HG02852 (cell line): ENCODE measurements at regions not wholly inside any gene's neighbourhood (a gene's known extent, or its start where the extent isn't known, plus 50 kb on each side); places are given as distances from the start of the nearest gene placed in this dataset.

Source experiments
- ATAC-seq: cut with Tn5 transposase; IDR thresholded peaks from one replicate; pipeline ENCODE4 v1.9.1; 2021; ENCODE audit warnings: mild to moderate bottlenecking, moderate library complexity; ENCODE audit not compliant: unreplicated experiment

DNA sequence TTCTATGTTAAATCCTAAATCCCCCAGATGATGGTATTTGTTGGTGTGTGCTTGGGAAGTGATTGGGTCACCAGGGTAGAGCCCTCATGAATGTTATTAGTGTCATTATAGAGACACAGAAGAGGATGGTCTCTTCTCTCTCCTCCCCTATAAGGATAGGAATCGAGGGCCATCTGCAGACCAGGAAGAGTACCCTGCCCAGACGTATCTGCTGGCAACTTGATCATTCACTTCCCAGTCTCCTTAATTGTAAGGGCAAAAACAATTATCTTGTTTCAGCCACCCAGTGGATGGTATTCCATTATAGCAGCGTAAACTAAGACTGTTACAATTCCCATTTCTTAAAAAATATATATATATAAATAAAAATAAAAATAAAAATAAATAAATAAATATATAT is 892.2 kb downstream of the SI start:
- no peak for ATAC-seq

DNA sequence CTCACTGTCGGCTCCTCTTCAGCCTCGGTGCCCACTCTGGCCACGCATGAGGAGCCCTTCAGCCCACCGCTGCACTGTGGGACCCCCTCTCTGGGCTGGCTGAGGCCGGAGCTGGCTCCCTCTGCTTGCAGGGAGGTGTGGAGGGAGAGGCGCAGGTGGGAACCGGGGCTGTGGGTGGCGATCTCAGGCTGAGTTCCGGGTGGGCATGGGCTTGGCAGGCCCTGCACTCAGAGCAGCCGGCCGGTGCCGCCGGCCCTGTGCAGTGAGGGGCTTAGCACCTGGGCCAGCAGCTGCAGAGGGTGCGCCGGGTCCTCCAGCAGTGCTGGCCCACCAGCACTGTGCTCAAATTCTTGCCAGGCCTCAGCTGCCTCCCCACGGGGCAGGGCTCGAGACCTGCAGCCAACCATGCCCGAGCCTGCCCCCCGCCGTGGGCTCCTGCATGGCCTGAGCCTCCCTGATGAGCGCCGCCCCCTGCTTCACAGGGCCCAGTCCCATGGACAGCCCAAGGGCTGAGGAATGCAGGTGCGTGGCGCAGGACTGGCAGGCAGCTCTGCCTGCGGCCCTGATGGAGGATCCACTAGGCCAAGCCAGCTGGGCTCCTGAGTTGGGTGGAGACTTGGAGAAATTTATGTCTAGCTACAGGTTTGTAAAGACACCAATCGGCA is 899.1 kb downstream of the SI start:
- ATAC-seq = no peak

DNA sequence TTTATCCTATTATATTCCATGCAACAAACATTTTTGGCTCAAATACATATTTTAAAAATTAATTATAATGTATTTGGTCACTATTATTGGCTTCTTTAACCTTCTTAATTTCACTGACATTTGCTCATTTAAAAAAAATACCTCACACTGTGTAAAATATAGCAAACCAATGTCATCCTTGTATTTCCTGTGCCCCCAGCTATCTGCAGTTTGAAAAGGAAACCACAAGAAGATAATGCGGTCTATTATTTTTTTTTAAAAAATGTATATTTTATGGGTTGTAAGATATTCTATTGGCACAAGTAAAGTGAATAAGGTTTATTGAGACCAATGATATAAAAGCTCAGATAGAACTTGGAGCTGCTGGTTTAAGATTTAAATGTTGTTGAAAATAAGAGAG is 904.2 kb downstream of the SI start:
- no peak for ATAC-seq

DNA sequence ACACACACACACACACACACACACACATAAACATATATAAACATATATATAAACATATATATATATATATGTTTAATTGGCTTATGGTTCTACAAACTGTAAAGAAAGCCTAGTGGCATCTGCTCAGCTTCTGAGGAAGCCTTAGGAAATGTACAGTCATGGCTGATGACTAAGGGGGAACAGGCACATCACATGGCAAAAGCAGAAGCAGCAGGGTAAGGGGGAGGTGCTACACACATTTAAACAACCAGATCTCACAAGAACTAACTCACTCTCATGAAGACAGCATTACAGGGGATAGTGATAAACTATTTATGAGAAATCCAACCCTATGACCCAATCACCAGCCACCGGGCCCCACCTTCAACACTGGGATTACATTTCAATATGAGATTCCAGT is 922.9 kb downstream of the SI start:
- no peak for ATAC-seq

GRCh38 chr3:164144824-164145223 is 933.5 kb downstream of the SI start:
- ATAC-seq = no peak

DNA sequence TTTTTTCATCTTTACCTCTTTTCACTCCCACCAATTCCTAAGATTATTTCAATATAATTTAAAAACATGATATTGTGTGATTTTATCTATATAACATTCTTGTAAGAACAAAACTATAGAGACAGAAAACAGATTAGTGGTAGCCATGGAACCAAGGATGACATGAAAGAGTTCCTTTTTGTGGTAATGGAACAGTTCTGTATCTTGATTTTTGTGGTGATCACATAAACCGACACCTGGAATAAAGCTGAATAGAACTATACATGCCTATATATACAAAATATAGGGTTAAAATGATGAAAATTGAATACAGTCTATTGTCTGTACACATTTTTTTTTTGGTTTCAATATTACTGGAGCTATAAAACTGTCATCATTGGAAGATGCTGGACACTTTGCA is 945.4 kb downstream of the SI start:
- ATAC-seq = no peak

GRCh38 chr3:164113371-164114332 is 964.6 kb downstream of the SI start:
- ATAC-seq = no peak

DNA sequence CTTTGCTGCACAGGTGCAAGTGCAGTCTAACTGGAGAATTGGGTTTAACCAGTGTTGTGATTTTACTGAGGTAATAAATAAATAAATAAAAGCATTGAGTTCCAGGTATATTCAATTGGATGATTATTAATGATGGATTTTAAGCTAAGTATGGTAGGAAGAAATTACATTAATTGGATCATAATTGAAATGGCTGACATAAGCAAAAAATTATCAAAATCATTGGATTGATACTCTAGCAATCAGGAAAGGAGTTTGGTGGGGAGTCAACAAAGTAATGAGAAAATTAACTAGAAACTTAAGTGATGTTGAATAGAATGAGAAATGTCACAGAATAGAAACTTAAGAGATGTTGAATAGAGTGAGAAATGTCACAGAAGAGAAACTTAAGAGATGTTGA is 981.9 kb downstream of the SI start:
- no peak for ATAC-seq

GRCh38 chr3:164095949-164096348 is 982.3 kb downstream of the SI start:
- ATAC-seq = no peak

- no peak for ATAC-seq
Measured at GRCh38 chr3:164095279-164095678, 983.0 kb downstream of the SI start.

DNA sequence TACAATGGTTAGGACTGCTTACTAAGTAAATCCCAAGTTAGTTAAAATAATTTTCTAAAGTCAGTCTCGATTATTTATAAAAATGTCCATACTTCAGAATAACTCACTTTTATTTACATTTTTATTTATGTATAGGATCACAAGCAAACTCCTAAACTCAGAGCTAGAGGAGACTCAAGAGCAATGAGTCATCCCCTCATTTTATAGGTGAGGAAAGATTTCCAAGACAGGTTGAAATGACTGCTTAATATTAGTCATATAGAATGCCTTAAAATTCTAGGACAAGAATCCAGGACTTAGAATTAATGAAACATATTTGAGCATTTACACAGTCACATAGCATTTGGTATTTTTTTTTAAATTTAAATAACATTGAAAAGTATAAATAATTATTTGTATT is 983.8 kb downstream of the SI start:
- no peak for ATAC-seq

DNA sequence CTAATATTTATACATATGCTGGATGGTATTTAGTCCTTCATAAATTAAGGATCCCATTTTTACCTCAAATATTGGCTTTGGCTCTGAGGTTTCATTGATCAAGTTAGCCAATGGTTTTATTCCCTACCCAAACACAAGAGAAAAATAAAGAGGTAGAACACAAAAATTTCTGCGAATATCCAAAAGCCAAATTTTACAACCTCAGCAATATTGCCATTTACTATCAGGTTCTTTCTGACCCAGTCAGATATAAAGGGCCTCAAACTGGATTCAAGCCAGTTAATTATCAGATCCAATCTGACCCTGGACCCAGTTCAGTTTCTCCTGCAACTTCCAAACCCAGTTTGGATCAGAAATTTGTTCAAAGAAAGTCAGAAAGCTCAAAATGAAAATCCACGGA is 998.1 kb downstream of the SI start:
- ATAC-seq = no peak

DNA sequence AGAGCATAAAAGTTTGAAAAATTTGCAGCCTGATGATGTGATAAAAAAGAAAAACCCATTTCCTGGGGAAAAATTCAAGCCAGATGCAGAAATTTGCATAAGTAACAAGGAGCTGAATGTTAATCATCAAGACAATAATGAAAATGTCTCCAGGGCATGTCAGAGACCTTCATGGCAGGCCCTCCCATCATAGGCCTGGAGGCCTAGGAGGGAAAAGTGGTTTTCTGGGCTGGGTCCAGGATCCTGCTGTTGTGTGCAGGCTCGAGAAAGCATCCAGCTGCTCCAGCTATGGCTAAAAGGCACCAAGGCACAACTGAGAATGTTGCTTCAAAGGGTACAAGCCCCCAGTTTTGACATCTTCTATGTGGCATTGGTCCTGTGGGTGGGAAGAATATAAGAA is 1014.0 kb downstream of the SI start:
- ATAC-seq = no peak

GRCh38 chr3:164060923-164061322 is 1017.4 kb downstream of the SI start:
- ATAC-seq = no peak

GRCh38 chr3:164049847-164050246 is 1028.4 kb downstream of the SI start:
- no peak for ATAC-seq

- no peak for ATAC-seq
Measured at GRCh38 chr3:164048451-164048850, 1029.8 kb downstream of the SI start.

DNA sequence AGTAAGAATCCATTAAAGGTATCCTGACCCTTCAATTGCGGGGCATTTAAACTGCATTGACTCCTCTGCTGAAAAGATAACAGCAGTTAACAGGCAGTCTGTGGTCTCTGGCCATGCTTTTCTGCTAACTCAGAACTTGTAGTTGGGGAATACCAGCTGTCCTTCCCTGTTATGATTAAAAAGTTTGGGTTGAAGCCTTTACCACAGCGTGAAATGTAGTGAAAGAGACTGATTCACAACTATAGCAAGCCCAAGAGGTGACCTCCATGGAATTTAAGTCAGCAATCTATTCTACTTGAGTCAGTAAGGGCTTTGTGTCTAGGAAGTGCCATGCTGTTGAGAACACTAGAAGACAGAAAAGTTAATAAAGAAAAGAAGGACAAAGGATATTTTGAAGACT is 1037.3 kb downstream of the SI start:
- ATAC-seq = no peak

GRCh38 chr3:164030194-164030593 is 1048.1 kb downstream of the SI start:
- ATAC-seq = no peak

DNA sequence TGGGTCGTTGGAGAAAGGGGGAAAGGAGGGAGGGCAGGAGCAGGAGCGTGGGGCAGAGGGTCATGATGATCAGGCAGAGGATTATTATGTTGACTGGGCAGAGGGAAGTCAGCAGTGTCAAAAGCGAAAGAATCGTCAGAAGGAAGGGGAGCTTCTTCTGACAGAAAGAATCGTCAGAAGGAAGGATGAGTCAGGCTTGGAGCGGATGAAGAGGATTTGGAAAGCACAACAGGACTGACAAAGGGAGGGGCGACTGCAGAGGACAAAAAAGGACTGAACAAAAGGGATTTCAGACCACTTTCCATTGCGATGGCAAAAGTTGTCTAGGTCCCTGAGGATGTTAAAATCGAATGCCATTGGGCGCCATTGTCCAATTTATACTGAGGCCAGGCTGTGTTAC is 1053.5 kb downstream of the SI start:
- ATAC-seq = no peak

DNA sequence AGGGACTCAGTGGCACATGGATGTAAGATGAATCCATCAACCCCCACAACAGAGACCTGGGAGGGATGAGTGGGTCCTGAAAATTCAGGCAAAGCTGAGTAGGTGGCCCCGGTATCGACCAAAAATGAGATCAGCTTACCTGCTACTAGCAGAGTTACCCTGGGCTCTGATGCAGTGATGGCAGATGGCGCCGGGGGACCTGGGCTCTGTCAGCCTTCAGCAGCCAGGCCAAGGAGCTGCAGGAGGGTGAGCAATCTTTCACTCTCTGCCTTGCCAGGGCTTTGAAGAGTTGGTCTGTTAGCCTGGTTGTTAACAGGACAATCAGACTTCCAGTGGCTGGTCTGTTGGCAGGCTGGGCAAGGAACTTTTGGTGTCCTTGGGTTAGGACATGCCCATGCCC is 1054.8 kb downstream of the SI start:
- ATAC-seq = no peak

GRCh38 chr3:164018500-164018899 is 1059.8 kb downstream of the SI start:
- ATAC-seq = no peak

- no peak for ATAC-seq
Measured at GRCh38 chr3:164007765-164008164, 1070.5 kb downstream of the SI start.
